ENCODE measurements at regions not wholly inside any gene's neighbourhood (a gene's known extent, or its start where the extent isn't known, plus 50 kb on each side); places are given as distances from the start of the nearest gene placed in this dataset.

DNA sequence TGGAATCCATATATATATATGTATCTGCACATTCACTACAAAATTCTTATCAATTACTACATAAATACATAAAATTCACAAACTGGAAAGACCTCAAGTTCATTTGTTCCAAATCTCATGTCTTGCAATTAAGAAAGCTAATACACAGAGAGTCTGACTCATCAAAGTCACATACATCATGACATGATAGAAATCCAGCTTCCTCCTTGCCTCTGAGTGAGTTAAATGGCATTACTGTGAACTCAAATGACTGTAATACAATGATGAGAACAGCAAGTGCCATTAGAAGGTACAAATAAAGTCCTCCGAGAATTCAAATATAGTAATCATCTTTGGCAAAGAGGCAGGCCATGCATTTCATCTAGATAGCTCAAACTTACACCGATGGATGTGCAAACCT lies 55.1 kb upstream of the AGTR1 start:
- no peaks in the 10 kb centered on the region for H3K9me3 ChIP-seq (replicated peaks; ENCODE audit: control insufficient read depth, low read depth, low read length)
- DNase-seq = no peak
- H3K4me1 ChIP-seq (ENCODE audit: control insufficient read depth, insufficient read depth, low read length) = no peaks in the 10 kb centered on the region
- no peak overlapping the region for H3K27ac ChIP-seq (ENCODE audit: low read length)
- no peaks in the 10 kb centered on the region for H3K27me3 ChIP-seq (ENCODE audit: control insufficient read depth, insufficient read depth, low read length)
- no peak overlapping the region for H3K4me3 ChIP-seq (ENCODE audit: low read length)
- WGBS (ENCODE audit: insufficient coverage) = 83% methylated on average over 1 of the region's 2 CpGs
- no peaks in the 10 kb centered on the region for H3K36me3 ChIP-seq (ENCODE audit: control insufficient read depth, insufficient read depth, low read length)

DNA sequence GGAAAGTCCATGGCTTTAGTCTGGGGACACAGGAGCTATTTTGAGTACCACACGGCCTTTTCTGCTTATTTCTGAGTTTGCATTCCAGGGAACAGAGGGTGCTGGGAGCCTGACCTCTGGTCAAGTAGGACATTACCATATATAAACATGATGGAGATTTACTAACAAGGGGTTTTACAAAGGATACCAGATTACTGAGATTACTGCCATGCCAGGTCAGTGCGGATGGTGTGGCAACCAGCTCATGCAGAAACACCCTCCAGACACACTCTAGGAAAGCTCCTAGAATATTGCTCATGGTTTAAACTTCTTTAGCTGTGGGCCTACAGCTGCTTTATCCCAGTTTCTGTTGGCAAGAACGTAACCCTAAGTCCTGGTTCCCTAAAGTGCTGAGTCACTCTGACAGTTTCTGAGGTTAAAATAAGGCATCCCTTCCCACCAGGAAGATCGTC lies 54.3 kb upstream of the AGTR1 start:
- no peak overlapping the region for H3K4me3 ChIP-seq (ENCODE audit: low read length)
- no peaks in the 10 kb centered on the region for H3K4me1 ChIP-seq (ENCODE audit: control insufficient read depth, insufficient read depth, low read length)
- H3K27me3 ChIP-seq (ENCODE audit: control insufficient read depth, insufficient read depth, low read length) = no peaks in the 10 kb centered on the region
- WGBS (ENCODE audit: insufficient coverage) = 82% methylated on average over 3 of the region's 4 CpGs
- DNase-seq = no peak
- no peaks in the 10 kb centered on the region for H3K36me3 ChIP-seq (ENCODE audit: control insufficient read depth, insufficient read depth, low read length)
- no peaks in the 10 kb centered on the region for H3K9me3 ChIP-seq (replicated peaks; ENCODE audit: control insufficient read depth, low read depth, low read length)
- no peak overlapping the region for H3K27ac ChIP-seq (ENCODE audit: low read length)

DNA sequence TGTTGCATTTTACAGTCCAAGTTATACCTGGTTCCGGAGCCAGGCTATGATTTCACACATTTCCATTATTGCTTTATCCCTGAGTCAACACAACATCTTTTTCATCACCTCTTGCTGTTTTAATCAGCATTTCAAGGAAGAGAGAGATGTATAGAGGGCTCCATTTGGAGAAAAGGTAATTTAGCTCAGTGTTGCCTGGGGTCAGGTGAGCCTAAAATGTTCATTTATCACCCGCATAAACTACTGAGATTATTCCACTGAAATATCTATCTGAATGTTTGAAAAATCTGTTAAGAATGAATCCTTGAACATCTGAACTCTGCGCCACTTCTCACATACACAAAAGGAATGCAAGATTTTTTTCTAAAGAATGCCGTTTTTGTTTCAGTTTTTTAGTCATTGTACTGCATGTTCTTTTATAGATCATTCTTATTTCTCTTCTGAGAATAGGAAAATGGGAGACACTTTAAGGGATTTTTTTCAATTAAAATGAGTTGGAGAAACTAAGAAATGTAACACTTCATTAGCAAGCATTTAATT lies 51.5 kb upstream of the AGTR1 start:
- no CpG with 5 or more reads among the region's 4 CpGs for WGBS (ENCODE audit: insufficient coverage)
- H3K9me3 ChIP-seq (replicated peaks; ENCODE audit: control insufficient read depth, low read depth, low read length) = no peaks in the 10 kb centered on the region

More for the DNA sequence above, 51.5 kb upstream of the AGTR1 start:
- H3K36me3 ChIP-seq (ENCODE audit: control insufficient read depth, insufficient read depth, low read length) = no peaks in the 10 kb centered on the region
- H3K27me3 ChIP-seq (ENCODE audit: control insufficient read depth, insufficient read depth, low read length) = no peaks in the 10 kb centered on the region
- peak; percentile 47 for DNase-seq
- H3K4me3 ChIP-seq (ENCODE audit: low read length) = no peak overlapping the region
- no peaks in the 10 kb centered on the region for H3K4me1 ChIP-seq (ENCODE audit: control insufficient read depth, insufficient read depth, low read length)
- H3K27ac ChIP-seq (ENCODE audit: low read length) = no peak overlapping the region
